NCI-H345 treated with DMSO at 0.1 percent for 48 hours (cell line): ENCODE measurements at regions not wholly inside any gene's neighbourhood (a gene's known extent, or its start where the extent isn't known, plus 50 kb on each side); places are given as distances from the start of the nearest gene placed in this dataset.
"Not testable (repeated sequence)": the region's sequence is repeated elsewhere in the genome, so short reads cannot be mapped to it uniquely, and the experiment has no call there.

Source experiments
- DNase-seq: peaks from one replicate; lab custom pipeline; 2025; ENCODE audit not compliant: unreplicated experiment; lab: John Stamatoyannopoulos, UW

GRCh38 chr13:97858161-97858560 is 95.3 kb upstream of the IPO5 start:
- no peak for DNase-seq

- DNase-seq, result no peak
Observed at GRCh38 chr13:97866346-97866745, 87.1 kb upstream of the IPO5 start.

GRCh38 chr13:97866751-97867150 is 86.7 kb upstream of the IPO5 start:
- DNase-seq, result no peak

- no peak for DNase-seq
Observed at GRCh38 chr13:97873398-97873797, 80.1 kb upstream of the IPO5 start.

- DNase-seq, result no peak
Observed at GRCh38 chr13:97875218-97875617, 78.3 kb upstream of the IPO5 start.

GRCh38 chr13:97875911-97876310 is 77.6 kb upstream of the IPO5 start:
- no peak for DNase-seq

GRCh38 chr13:97878431-97879375 is 74.8 kb upstream of the IPO5 start:
- DNase-seq, result no peak

GRCh38 chr13:97879646-97880310 is 73.7 kb upstream of the IPO5 start:
- DNase-seq, result no peak

GRCh38 chr13:97880311-97880675 is 73.2 kb upstream of the IPO5 start:
- no peak for DNase-seq

- no peak for DNase-seq
Observed at GRCh38 chr13:97881556-97881955, 71.9 kb upstream of the IPO5 start.

GRCh38 chr13:97883396-97883795 is 70.1 kb upstream of the IPO5 start:
- DNase-seq, result no peak

- DNase-seq, result no peak
Observed at GRCh38 chr13:97884707-97885468, 68.6 kb upstream of the IPO5 start.

- no peak for DNase-seq
Observed at GRCh38 chr13:97885641-97886040, 67.8 kb upstream of the IPO5 start.

GRCh38 chr13:97889803-97890202 is 63.7 kb upstream of the IPO5 start:
- no peak for DNase-seq

GRCh38 chr13:97890573-97890972 is 62.9 kb upstream of the IPO5 start:
- no peak for DNase-seq

- DNase-seq, result not testable (repeated sequence)
Observed at GRCh38 chr13:97891964-97892363, 61.5 kb upstream of the IPO5 start.

GRCh38 chr13:97892717-97893116 is 60.8 kb upstream of the IPO5 start:
- no peak for DNase-seq

GRCh38 chr13:97895383-97895782 is 58.1 kb upstream of the IPO5 start:
- DNase-seq, result no peak

- no peak for DNase-seq
Observed at GRCh38 chr13:97896446-97896845, 57.0 kb upstream of the IPO5 start.

- no peak for DNase-seq
Observed at GRCh38 chr13:97901716-97902115, 51.8 kb upstream of the IPO5 start.
